ENCODE measurements at regions not wholly inside any gene's neighbourhood (a gene's known extent, or its start where the extent isn't known, plus 50 kb on each side); places are given as distances from the start of the nearest gene placed in this dataset.

DNA sequence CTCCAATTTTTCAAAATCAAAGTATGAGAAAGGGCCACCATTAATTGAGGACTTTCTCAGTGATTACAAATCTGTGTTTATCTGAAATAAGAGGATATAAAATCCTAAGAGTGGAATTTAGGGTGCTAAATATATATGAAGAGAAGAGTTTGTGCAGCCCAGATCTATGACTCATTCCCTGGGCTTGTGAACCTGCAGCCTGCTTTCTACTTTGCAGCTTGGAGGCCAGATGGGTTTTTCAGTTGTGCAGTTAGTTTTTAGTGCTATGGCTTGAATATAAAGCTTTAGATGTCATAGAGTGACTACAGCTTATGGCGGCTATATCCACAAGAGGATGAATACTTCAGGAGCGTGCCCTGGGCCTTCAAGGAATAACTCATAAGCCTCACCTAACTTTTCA lies 1391.1 kb downstream of the FSTL5 start:
- Histone ChIP-seq H3K4me3 (no peak overlapping the region), H3K27ac (no peak overlapping the region), H3K4me2 (no peak overlapping the region), H3K4me1 (no peaks in the 10 kb centered on the region), H4K20me1 (no peaks in the 10 kb centered on the region), H3K9me3 (no peaks in the 10 kb centered on the region), H3K27me3 (no peaks in the 10 kb centered on the region), H3K9ac (no peak overlapping the region), H3K36me3 (no peaks in the 10 kb centered on the region)
- no peak for TF ChIP-seq Cebpa-rat (IDR thresholded peaks at IDR 0.05)

DNA sequence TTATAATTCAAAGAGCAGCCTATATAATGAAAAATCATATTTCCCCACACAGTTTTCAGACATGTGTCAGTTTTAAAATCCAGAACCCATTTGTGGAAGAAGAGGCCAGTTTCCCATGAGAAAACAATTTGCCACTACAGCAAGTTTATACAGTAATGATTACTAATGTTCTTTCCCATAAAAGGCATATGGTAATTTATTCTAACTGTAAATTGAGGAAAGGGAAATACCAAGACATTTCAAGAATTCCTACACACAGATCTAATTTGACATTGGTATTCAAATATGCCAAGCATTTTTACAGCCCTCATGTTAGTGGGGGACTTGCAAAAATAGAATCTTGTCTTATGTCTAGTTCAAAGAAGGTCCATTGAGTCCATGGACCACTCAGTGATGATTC lies 1368.6 kb downstream of the FSTL5 start:
- no peak overlapping the region for H3K4me2 ChIP-seq
- no peak overlapping the region for H3K27ac ChIP-seq
- H3K36me3 ChIP-seq, result no peaks in the 10 kb centered on the region
- no peak overlapping the region for H3K4me3 ChIP-seq
- H3K4me1 ChIP-seq, result no peaks in the 10 kb centered on the region
- H3K9me3 ChIP-seq, result peaks cover 29% of the 10 kb centered on the region
- H4K20me1 ChIP-seq, result no peaks in the 10 kb centered on the region
- no peaks in the 10 kb centered on the region for H3K27me3 ChIP-seq
- no peak overlapping the region for H3K9ac ChIP-seq
- no peak for TF ChIP-seq Cebpa-rat (IDR thresholded peaks at IDR 0.05)

DNA sequence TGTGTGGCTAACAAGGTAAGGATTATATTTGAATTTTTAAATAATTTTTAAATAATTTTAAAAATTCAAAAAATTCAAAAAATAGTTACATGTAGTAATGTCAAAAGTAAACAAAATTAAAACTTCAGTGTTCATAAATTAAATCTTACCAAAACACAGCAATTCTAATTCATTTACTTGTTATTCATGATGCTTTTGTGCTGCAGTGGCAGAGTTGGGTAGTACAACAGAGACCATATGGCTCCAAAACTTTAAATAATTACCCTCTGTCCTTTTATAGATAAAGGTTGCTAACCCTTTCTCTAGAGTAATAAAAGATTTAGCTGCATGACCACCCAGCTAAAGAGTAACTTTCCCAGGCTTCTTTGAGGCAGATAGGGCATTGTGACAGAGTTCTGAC lies 1355.6 kb downstream of the FSTL5 start:
- H3K4me1 ChIP-seq, result no peaks in the 10 kb centered on the region
- H3K27ac ChIP-seq, result no peak overlapping the region
- H3K4me3 ChIP-seq, result no peak overlapping the region
- no peak overlapping the region for H3K4me2 ChIP-seq
- H3K27me3 ChIP-seq, result no peaks in the 10 kb centered on the region
- no peaks in the 10 kb centered on the region for H3K9me3 ChIP-seq
- no peak overlapping the region for H3K9ac ChIP-seq
- no peak for TF ChIP-seq Cebpa-rat (IDR thresholded peaks at IDR 0.05)
- no peaks in the 10 kb centered on the region for H4K20me1 ChIP-seq
- no peaks in the 10 kb centered on the region for H3K36me3 ChIP-seq

DNA sequence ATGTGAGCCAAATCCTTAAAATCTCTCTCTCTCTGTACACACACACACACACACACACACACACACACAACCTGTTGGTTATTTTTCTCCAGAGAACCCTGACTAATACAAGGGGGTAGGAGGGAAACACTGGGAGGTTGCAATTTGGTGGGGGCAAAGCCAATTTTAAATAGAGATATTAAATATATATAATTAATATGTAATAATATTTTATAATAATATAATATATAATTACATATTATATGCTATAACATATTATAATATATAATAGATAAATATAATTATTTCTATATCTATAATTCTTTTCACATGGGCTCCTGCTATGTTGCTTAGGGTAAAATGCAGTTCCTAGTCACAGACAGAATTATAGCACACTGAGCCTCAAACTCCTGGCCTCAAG lies 1354.2 kb downstream of the FSTL5 start:
- no peak for TF ChIP-seq Cebpa-rat (IDR thresholded peaks at IDR 0.05)
- Histone ChIP-seq H3K27ac (no peak overlapping the region), H3K4me2 (no peak overlapping the region), H4K20me1 (no peaks in the 10 kb centered on the region), H3K27me3 (no peaks in the 10 kb centered on the region), H3K36me3 (no peaks in the 10 kb centered on the region), H3K4me3 (no peak overlapping the region), H3K4me1 (no peaks in the 10 kb centered on the region), H3K9ac (no peak overlapping the region), H3K9me3 (no peaks in the 10 kb centered on the region)

DNA sequence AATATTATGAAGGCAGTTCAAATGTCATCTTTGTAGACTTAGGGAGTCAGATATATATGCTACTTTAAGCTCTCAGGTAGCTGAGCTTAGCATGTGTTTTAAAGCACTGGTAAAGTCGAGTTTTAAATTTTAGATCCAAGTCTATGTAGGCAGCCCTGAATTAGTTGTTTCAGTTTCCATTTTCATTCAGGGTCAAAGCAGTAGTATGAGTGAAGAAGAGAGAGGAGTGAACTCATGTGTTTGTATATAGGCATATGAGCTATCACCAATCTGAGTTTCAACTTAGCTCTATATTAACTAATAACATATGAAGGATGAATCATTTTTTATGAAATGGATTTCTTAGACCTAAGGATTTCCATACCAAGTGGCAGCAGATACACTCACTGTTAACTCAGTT lies 1353.4 kb downstream of the FSTL5 start:
- Histone ChIP-seq H3K4me2 (no peak overlapping the region), H3K9ac (no peak overlapping the region)
- TF ChIP-seq Cebpa-rat (IDR thresholded peaks at IDR 0.05), result no peak

DNA sequence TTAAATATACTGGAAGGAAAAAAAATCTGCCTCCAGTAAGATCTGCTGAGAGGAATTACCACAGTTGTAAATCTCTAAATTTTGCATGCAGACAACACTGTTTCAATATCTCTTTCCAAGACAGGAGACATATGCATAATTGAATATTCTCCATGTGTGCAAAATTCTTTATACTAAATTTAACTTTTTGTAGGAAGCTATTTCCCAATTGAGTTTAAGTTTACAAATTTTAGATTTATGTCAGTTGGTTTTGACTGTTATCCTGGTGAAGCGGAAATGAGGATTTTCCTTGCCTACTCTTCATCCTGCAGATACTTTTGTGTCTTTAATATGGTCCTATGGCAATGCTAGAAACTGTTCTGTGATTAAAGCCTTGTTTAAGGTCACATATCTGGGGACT lies 1352.9 kb downstream of the FSTL5 start:
- Histone ChIP-seq H3K4me3 (no peak overlapping the region), H3K36me3 (no peaks in the 10 kb centered on the region), H3K27me3 (no peaks in the 10 kb centered on the region), H3K4me1 (no peaks in the 10 kb centered on the region), H3K27ac (no peak overlapping the region), H3K4me2 (no peak overlapping the region), H3K9me3 (no peaks in the 10 kb centered on the region), H4K20me1 (no peaks in the 10 kb centered on the region), H3K9ac (no peak overlapping the region)
- TF ChIP-seq Cebpa-rat (IDR thresholded peaks at IDR 0.05), result no peak

More for the DNA sequence above, 1353.4 kb downstream of the FSTL5 start:
- Histone ChIP-seq H3K4me3 (no peak overlapping the region), H3K4me1 (no peaks in the 10 kb centered on the region), H3K27me3 (no peaks in the 10 kb centered on the region), H3K9me3 (no peaks in the 10 kb centered on the region), H3K27ac (no peak overlapping the region), H3K36me3 (no peaks in the 10 kb centered on the region), H4K20me1 (no peaks in the 10 kb centered on the region)

DNA sequence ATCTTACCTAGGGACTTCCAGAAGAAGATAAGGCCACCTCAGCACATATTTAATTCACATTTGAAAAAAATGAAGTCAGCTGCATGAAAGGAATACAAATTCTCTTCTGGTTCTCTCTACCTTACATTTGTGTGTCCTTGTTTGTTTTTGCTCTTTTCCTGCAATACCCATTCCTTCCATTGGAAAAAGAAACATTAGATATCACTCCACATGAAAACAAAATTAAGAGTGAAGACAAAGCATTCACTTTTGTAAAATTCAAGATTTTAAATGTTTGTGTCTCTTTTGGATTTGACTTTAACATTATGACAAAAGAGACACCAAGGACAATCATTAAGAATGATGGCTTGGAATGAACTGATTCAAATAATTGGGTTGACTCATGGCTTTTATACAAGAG lies 1351.8 kb downstream of the FSTL5 start:
- Histone ChIP-seq H3K9me3 (no peaks in the 10 kb centered on the region), H3K27me3 (no peaks in the 10 kb centered on the region), H4K20me1 (no peaks in the 10 kb centered on the region), H3K9ac (no peak overlapping the region), H3K4me2 (no peak overlapping the region), H3K4me1 (no peaks in the 10 kb centered on the region), H3K36me3 (no peaks in the 10 kb centered on the region), H3K4me3 (no peak overlapping the region), H3K27ac (no peak overlapping the region)
- no peak for TF ChIP-seq Cebpa-rat (IDR thresholded peaks at IDR 0.05)

DNA sequence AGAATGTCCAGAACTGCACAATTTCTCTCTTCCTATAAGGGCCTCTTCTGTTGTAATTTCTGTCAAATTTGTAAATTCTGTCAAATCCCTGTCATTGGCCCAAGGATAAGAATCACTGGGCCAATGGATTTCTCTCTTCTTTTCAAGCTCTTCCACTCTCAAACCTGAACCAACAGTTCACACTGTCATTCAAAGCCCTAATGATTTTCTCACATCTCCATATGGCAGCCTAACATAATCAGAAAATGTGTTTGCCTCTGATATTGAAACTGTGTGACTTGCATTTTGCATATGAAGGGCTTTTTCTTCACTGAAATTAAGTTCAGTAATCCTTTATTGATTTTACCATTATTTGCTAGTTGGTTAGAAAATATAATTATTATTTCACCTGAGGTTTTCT lies 1349.1 kb downstream of the FSTL5 start:
- Histone ChIP-seq H4K20me1 (no peaks in the 10 kb centered on the region), H3K27ac (no peak overlapping the region), H3K9ac (no peak overlapping the region), H3K4me3 (no peak overlapping the region), H3K4me1 (no peaks in the 10 kb centered on the region), H3K36me3 (no peaks in the 10 kb centered on the region), H3K27me3 (no peaks in the 10 kb centered on the region), H3K9me3 (no peaks in the 10 kb centered on the region), H3K4me2 (no peak overlapping the region)
- no peak for TF ChIP-seq Cebpa-rat (IDR thresholded peaks at IDR 0.05)

DNA sequence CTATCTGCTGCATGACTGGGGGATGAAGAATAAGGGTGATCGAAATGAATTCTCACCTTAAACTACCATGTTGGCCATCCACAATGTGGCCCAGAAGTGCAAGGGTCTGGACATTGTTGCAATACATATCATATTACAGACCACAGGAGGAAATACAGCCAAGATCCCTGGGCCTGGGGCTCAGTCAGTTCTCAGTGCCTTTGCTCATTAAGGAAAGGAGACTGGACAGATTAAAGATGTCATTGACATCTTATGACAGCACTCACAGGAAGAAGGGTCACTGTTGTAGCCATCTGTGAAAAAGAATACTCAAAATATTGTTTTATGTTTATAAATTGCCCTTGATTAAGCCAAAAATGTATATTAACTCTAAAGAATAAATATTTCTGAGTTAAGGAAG lies 1345.2 kb downstream of the FSTL5 start:
- Histone ChIP-seq H4K20me1 (no peaks in the 10 kb centered on the region), H3K27ac (no peak overlapping the region), H3K9ac (no peak overlapping the region), H3K4me2 (no peak overlapping the region), H3K4me3 (no peak overlapping the region), H3K36me3 (no peaks in the 10 kb centered on the region), H3K4me1 (no peaks in the 10 kb centered on the region), H3K9me3 (no peaks in the 10 kb centered on the region), H3K27me3 (no peaks in the 10 kb centered on the region)
- TF ChIP-seq Cebpa-rat (IDR thresholded peaks at IDR 0.05), result no peak

DNA sequence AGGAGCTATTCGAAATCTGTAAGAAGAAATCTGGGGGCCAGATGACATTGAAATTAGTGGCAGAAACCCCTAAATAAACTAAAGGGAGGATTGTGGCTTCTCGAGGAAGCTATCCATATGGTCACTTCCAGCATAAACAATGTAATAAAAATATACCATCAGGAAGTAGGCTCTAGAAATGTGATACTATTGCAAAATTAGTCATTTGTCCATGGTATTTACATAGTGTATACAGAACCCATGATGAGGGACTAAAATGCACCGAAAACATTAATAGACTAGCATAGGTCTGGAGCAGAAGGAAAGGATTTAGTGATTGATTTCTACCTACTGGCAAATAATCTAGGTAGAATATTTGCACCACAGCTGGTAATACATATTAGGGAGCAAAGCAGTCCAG lies 1344.0 kb downstream of the FSTL5 start:
- Histone ChIP-seq H3K36me3 (no peaks in the 10 kb centered on the region), H3K4me3 (no peak overlapping the region), H3K27me3 (no peaks in the 10 kb centered on the region), H3K9ac (no peak overlapping the region), H3K4me2 (no peak overlapping the region), H3K27ac (no peak overlapping the region), H4K20me1 (no peaks in the 10 kb centered on the region), H3K9me3 (no peaks in the 10 kb centered on the region), H3K4me1 (no peaks in the 10 kb centered on the region)
- no peak for TF ChIP-seq Cebpa-rat (IDR thresholded peaks at IDR 0.05)

DNA sequence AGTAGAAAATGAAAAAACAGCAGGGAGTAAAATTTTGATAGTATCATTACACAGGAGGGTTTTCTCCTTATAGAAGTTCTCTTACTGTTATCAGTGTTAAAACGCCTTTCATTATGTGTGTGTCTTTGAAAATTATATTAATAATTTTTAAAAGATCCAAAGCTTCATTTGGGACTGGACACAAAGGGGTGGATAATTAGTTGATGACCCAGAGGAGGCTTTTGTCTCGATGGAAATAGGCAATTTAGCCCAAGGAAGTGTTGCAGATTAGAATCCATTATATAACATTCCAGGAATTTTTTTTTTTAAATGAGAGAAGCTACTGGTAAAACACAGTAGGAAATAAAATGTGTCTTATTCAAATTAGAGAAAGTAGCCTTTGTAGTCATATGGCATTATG lies 1339.3 kb downstream of the FSTL5 start:
- Histone ChIP-seq H3K4me2 (no peak overlapping the region), H3K27me3 (no peaks in the 10 kb centered on the region), H3K9me3 (no peaks in the 10 kb centered on the region), H3K4me1 (peaks cover 11% of the 10 kb centered on the region; the same call in 1 of the 2 replicates), H3K36me3 (no peaks in the 10 kb centered on the region), H3K9ac (no peak overlapping the region), H3K4me3 (no peak overlapping the region), H4K20me1 (no peaks in the 10 kb centered on the region), H3K27ac (no peak overlapping the region)
- no peak for TF ChIP-seq Cebpa-rat (IDR thresholded peaks at IDR 0.05)

All from BLaER1 (cell line).